ENCODE measurements at regions not wholly inside any gene's neighbourhood (a gene's known extent, or its start where the extent isn't known, plus 50 kb on each side); places are given as distances from the start of the nearest gene placed in this dataset.
"Not testable (repeated sequence)": the region's sequence is repeated elsewhere in the genome, so short reads cannot be mapped to it uniquely, and the experiment has no call there.

GRCh38 chr12:68482014-68482413 lies 128.7 kb upstream of the RAP1B start:
- in situ Hi-C loops (cut with MboI; ENCODE audit: low sequenced_read_pairs, unreplicated experiment), result no loop called here
- TF ChIP-seq, protein P1, sequence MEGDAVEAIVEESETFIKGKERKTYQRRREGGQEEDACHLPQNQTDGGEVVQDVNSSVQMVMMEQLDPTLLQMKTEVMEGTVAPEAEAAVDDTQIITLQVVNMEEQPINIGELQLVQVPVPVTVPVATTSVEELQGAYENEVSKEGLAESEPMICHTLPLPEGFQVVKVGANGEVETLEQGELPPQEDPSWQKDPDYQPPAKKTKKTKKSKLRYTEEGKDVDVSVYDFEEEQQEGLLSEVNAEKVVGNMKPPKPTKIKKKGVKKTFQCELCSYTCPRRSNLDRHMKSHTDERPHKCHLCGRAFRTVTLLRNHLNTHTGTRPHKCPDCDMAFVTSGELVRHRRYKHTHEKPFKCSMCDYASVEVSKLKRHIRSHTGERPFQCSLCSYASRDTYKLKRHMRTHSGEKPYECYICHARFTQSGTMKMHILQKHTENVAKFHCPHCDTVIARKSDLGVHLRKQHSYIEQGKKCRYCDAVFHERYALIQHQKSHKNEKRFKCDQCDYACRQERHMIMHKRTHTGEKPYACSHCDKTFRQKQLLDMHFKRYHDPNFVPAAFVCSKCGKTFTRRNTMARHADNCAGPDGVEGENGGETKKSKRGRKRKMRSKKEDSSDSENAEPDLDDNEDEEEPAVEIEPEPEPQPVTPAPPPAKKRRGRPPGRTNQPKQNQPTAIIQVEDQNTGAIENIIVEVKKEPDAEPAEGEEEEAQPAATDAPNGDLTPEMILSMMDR (IDR thresholded peaks at IDR 0.05; ENCODE audit: borderline replicate concordance, control extremely low read depth, extremely low read depth, insufficient read depth, missing control alignments), result no peak
- no peak for DNase-seq (ENCODE audit: low spot score)

DNA sequence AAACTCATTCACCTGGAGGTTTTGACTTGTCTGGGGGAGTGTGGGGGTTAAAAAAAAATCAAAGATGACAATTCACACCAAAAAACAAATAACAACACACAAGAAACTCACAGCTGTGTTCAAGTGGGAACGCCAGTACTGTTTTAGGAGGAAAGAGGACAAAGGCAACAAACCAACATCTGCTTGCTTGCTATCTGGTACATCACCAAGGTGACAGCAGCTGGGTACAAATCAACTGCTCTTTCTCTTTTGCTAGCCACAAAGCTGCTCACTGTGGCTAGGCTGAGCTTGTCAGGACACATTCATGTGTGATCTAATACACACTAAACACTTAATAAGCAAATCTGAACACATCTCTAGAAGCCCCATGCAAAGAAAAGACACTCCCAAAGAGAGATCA lies 128.0 kb upstream of the RAP1B start:
- in situ Hi-C loops (cut with MboI; ENCODE audit: low sequenced_read_pairs, unreplicated experiment), result no loop called here
- peak; percentile 60 for DNase-seq (ENCODE audit: low spot score)
- TF ChIP-seq, protein P1 (IDR thresholded peaks at IDR 0.05; ENCODE audit: borderline replicate concordance, control extremely low read depth, extremely low read depth, insufficient read depth, missing control alignments), result no peak

GRCh38 chr12:68483592-68484383 lies 126.9 kb upstream of the RAP1B start:
- TF ChIP-seq, protein P1 (IDR thresholded peaks at IDR 0.05; ENCODE audit: borderline replicate concordance, control extremely low read depth, extremely low read depth, insufficient read depth, missing control alignments), result no peak
- in situ Hi-C loops (cut with MboI; ENCODE audit: low sequenced_read_pairs, unreplicated experiment), result no loop called here
- DNase-seq (ENCODE audit: low spot score), result no peak

DNA sequence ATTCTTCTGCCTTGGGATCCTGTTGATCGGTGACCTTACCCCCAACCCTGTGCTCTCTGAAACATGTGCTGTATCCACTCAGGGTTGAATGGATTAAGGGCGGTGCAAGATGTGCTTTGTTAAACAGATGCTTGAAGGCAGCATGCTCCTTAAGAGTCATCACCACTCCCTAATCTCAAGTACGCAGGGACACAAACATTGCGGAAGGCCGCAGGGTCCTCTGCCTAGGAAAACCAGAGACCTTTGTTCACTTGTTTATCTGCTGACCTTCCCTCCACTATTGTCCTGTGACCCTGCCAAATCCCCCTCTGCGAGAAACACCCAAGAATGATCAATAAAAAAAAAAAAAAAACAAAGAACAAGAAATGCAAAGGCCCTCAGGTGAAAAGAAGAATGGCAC lies 126.1 kb upstream of the RAP1B start:
- DNase-seq (ENCODE audit: low spot score); in situ Hi-C loops (cut with MboI; ENCODE audit: low sequenced_read_pairs, unreplicated experiment): not testable (repeated sequence)

DNA sequence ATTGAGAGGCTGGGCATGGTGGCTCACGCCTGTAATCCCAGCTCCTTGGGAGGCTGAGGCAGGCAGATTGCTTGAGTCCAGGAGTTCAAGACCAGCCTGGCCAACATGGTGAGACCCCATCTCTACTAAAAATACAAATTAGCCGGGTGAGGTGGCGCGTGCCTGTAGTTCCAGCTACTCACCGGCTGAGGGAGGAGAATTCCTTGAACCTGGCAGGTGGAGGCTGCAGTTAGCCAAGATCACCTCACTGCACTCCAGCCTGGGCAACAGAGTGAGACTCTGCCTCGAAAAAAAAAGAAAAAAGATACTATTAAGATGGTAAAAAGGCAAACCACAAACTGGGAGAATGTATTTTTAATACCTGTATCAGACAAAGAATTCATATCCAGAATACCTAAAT lies 124.2 kb upstream of the RAP1B start:
- in situ Hi-C loops (cut with MboI; ENCODE audit: low sequenced_read_pairs, unreplicated experiment); DNase-seq (ENCODE audit: low spot score): not testable (repeated sequence)

DNA sequence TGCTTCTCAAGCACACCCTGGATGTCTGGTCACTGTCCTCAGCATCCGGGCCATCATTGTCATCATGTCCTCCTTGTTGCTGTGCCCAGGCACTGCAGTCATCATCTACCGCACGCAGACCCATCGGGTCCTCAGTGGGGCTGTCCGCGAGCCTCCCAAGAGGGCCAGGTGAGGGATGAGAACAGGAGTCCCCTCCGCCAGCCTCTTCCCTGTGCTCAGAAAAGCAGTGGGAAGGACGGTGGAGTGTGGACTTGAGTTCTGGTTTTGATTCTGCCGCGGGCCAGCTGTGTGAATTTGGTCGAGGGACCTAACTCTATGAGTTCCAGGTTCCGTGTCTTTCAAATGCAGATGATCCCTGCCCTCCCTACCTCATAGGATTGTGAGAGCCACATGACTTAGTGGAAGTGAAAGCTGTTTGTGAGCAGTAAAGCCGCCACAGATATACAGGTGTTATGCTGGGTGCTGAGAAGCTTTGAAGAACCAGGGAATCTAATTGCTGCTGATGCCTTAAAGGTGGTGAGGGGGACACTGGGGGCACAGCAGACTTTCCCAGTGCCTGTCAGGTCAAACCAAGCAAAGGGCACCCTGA lies 122.9 kb upstream of the RAP1B start:
- in situ Hi-C loops (cut with MboI; ENCODE audit: low sequenced_read_pairs, unreplicated experiment), result no loop called here
- DNase-seq (ENCODE audit: low spot score), result no peak
- TF ChIP-seq, protein P1 (IDR thresholded peaks at IDR 0.05; ENCODE audit: borderline replicate concordance, control extremely low read depth, extremely low read depth, insufficient read depth, missing control alignments), result no peak

- TF ChIP-seq, protein P1 (IDR thresholded peaks at IDR 0.05; ENCODE audit: borderline replicate concordance, control extremely low read depth, extremely low read depth, insufficient read depth, missing control alignments), result no peak
- DNase-seq (ENCODE audit: low spot score), result no peak
- in situ Hi-C loops (cut with MboI; ENCODE audit: low sequenced_read_pairs, unreplicated experiment), result no loop called here
Observed at GRCh38 chr12:68489273-68489672, 121.4 kb upstream of the RAP1B start.

All from GM13976 (cell line).